SH-SY5Y (cell line): ENCODE measurements at regions not wholly inside any gene's neighbourhood (a gene's known extent, or its start where the extent isn't known, plus 50 kb on each side); places are given as distances from the start of the nearest gene placed in this dataset.

Source experiments
- GATA2 ChIP-seq: IDR thresholded peaks from 2 replicates; pipeline ENCODE4 v1.6.1; 2011; ENCODE audit warnings: mild to moderate bottlenecking, low read depth, low read length
- GATA3 ChIP-seq: IDR thresholded peaks from 2 replicates; pipeline ENCODE4 v1.6.1; 2011; ENCODE audit warnings: low read depth, mild to moderate bottlenecking, low read length, moderate library complexity

GRCh38 chr14:50023671-50024490 is 92.5 kb downstream of the VCPKMT start:
- no peak for TF ChIP-seq GATA3
- TF ChIP-seq GATA2, result no peak
